ENCODE measurements at regions not wholly inside any gene's neighbourhood (a gene's known extent, or its start where the extent isn't known, plus 50 kb on each side); places are given as distances from the start of the nearest gene placed in this dataset.

DNA sequence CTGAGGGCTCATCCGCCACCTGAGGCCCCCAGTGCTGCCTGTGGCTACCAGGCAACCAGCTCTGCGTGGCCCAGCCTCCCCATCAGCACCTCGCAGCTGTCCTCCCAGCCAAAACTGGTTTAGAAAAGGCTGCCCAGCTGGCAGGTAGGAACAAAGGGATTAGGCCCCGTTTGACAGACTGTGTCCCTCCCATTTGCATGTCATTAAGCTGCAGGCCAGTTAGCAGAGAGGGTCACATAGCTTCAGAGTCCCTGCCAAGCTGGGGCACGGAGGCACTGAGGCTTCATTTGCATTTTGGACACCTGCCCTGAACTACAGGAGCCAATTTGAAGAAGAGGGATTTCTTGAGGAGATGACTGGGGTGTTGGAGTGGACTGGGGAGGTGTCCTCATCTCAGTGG, 177.9 kb downstream of the TLE3 start:
- DNase-seq (ENCODE audit: extremely low spot score) = no peak
- Histone ChIP-seq H3K27me3 (peaks cover 0 to 3% (median 0%) of the 10 kb centered on the region in 4 donors), H3K9me3 (peaks cover 0 to 19% (median 12%) of the 10 kb centered on the region in 4 donors), H3K27ac (replicated peaks in 1 of 4) (no peak overlapping the region), H3K36me3 (no peaks in the 10 kb centered on the region), H3K4me1 (no peaks in the 10 kb centered on the region), H3K4me3 (no peak overlapping the region)
- TF ChIP-seq EP300 (IDR thresholded peaks at IDR 0.05) (no peak), POLR2A (IDR thresholded peaks at IDR 0.05; ENCODE audit: low read depth) (no peak), POLR2AphosphoS5 (IDR thresholded peaks at IDR 0.05) (no peak)
- TF ChIP-seq, protein P1, sequence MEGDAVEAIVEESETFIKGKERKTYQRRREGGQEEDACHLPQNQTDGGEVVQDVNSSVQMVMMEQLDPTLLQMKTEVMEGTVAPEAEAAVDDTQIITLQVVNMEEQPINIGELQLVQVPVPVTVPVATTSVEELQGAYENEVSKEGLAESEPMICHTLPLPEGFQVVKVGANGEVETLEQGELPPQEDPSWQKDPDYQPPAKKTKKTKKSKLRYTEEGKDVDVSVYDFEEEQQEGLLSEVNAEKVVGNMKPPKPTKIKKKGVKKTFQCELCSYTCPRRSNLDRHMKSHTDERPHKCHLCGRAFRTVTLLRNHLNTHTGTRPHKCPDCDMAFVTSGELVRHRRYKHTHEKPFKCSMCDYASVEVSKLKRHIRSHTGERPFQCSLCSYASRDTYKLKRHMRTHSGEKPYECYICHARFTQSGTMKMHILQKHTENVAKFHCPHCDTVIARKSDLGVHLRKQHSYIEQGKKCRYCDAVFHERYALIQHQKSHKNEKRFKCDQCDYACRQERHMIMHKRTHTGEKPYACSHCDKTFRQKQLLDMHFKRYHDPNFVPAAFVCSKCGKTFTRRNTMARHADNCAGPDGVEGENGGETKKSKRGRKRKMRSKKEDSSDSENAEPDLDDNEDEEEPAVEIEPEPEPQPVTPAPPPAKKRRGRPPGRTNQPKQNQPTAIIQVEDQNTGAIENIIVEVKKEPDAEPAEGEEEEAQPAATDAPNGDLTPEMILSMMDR (IDR thresholded peaks at IDR 0.05) = no peak
- 60% methylated on average over 5 of the region's 5 CpGs for WGBS
- intact Hi-C loops (cut with DNase I) = no loop called here

DNA sequence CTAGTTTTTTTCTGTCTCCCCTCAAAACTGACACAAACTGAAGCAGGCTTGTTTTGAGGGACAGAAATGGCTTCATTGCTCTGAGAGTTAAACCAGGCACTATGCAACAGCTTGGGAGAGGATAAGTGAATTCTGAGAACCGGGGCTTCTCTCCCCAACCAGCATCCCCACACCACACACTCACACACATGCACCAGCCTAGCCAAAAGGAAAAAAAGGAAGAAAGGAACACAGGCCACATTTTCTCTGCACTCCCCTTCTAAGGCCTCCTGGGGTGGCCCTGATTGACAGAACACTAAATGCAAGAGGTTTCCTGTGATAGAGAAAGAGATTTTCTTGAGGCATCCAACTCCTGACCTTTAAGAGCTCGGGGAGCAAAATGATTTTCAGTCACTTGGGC, 177.5 kb downstream of the TLE3 start:
- H3K4me1 ChIP-seq = no peaks in the 10 kb centered on the region
- WGBS = 63% methylated on average over 2 of the region's 2 CpGs
- no peak overlapping the region for H3K4me3 ChIP-seq
- DNase-seq (ENCODE audit: extremely low spot score) = no peak
- H3K9me3 ChIP-seq = peaks cover 0 to 23% (median 16%) of the 10 kb centered on the region in 4 donors
- TF ChIP-seq, protein P1 (IDR thresholded peaks at IDR 0.05) = no peak
- TF ChIP-seq POLR2AphosphoS5 (IDR thresholded peaks at IDR 0.05) = no peak
- no peak for TF ChIP-seq EP300 (IDR thresholded peaks at IDR 0.05)
- TF ChIP-seq POLR2A (IDR thresholded peaks at IDR 0.05; ENCODE audit: low read depth) = no peak
- no peaks in the 10 kb centered on the region for H3K36me3 ChIP-seq
- intact Hi-C loops (cut with DNase I) = no loop called here
- no peak overlapping the region for H3K27ac ChIP-seq (replicated peaks in 1 of 4)
- peaks cover 0 to 3% (median 0%) of the 10 kb centered on the region in 4 donors for H3K27me3 ChIP-seq

DNA sequence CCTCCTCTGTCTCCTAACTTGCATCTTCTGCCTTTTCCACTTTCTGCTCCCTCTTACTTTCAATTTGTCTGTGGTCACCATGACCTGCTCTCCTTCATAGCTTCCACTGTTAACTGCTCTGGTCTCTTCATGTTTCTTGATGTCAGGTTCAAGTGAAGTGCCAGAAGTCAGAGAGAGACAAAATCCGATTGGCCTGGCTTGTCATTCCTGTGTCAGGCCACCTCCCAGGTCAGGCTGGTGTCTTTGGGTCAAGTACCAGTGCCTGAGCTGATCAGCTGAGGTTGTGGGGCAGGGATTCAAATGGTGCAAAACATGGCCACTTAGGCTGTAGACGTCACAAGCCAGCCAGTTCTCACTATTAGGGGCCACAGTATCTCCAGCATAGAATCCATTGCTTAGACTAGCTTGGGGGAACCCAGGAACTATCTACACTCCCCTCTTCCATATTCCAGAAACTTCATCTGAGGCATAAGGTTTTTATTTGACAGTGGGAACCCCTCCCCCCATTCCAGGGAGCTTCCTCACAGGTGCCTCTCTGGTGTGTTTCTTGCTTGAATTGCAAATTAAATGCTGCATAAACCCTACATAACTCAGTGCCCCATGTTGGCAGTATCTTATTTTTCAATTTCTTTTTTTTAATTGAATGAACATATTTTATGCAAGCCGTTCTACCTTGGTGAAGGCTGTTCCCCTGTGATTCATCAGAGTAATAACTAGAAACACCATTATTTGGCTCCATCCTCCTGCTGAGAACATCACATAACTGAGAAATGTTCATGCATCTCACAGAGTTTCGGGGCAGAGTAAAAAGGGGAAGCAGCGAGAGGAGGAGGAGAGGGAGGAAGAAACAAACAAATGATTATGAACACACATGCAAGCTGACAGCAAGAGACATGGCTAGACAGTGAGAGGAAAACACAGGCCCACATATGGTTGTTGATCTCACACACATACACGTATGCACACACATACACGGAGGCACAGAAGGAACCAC, 175.8 kb downstream of the TLE3 start:
- no peak for TF ChIP-seq POLR2A (IDR thresholded peaks at IDR 0.05; ENCODE audit: low read depth)
- no peak for TF ChIP-seq POLR2AphosphoS5 (IDR thresholded peaks at IDR 0.05)
- no peak for TF ChIP-seq EP300 (IDR thresholded peaks at IDR 0.05)
- TF ChIP-seq, protein P1 (IDR thresholded peaks at IDR 0.05) = no peak
- peaks cover 0 to 3% (median 0%) of the 10 kb centered on the region in 4 donors for H3K27me3 ChIP-seq
- no peaks in the 10 kb centered on the region for H3K36me3 ChIP-seq
- no peaks in the 10 kb centered on the region for H3K4me1 ChIP-seq
- WGBS = 84% methylated on average over 6 of the region's 7 CpGs
- H3K4me3 ChIP-seq = no peak overlapping the region
- intact Hi-C loops (cut with DNase I) = no loop called here
- DNase-seq (ENCODE audit: extremely low spot score) = no peak
- H3K27ac ChIP-seq (replicated peaks in 1 of 4) = no peak overlapping the region
- H3K9me3 ChIP-seq = peaks cover 0 to 26% (median 21%) of the 10 kb centered on the region in 4 donors

DNA sequence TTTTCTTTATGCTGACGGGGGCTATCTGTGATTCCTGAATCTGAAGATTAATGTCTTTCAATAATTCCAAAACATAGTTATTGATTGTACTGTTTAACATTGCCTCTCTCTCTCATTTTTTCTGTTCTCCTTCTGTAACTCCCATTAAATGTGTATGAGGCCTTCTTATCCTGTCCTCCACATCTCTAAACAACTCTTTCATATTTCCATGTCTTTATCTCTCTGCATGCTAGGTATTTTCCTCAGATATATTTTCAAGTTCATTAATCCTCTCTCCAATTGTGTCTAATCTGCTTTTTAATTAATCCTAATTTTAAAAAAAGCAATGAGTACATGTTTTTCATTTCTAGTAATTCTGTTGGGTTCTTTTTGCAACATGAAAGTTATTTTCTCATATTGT, 173.2 kb downstream of the TLE3 start:
- Histone ChIP-seq H3K4me3 (no peak overlapping the region), H3K4me1 (no peaks in the 10 kb centered on the region), H3K36me3 (no peaks in the 10 kb centered on the region), H3K27me3 (peaks cover 0 to 3% (median 0%) of the 10 kb centered on the region in 4 donors), H3K27ac (replicated peaks in 1 of 4) (no peak overlapping the region), H3K9me3 (peaks cover 0 to 30% (median 21%) of the 10 kb centered on the region in 4 donors)
- DNase-seq (ENCODE audit: extremely low spot score) = no peak
- TF ChIP-seq POLR2A (IDR thresholded peaks at IDR 0.05; ENCODE audit: low read depth) (no peak), EP300 (IDR thresholded peaks at IDR 0.05) (no peak), POLR2AphosphoS5 (IDR thresholded peaks at IDR 0.05) (no peak)
- TF ChIP-seq, protein P1 (IDR thresholded peaks at IDR 0.05) = no peak
- intact Hi-C loops (cut with DNase I) = no loop called here
- WGBS = 76% methylated on average over 1 of the region's 1 CpG

All from esophagus muscularis mucosa (tissue), 4 donors.